GM18867 (cell line): ENCODE measurements at regions not wholly inside any gene's neighbourhood (a gene's known extent, or its start where the extent isn't known, plus 50 kb on each side); places are given as distances from the start of the nearest gene placed in this dataset.
"Not testable (repeated sequence)": the region's sequence is repeated elsewhere in the genome, so short reads cannot be mapped to it uniquely, and the experiment has no call there.

Source experiments
- ATAC-seq: cut with Tn5 transposase; IDR thresholded peaks from one replicate; pipeline ENCODE4 v1.9.1; 2021; ENCODE audit warnings: mild to moderate bottlenecking, moderate library complexity; ENCODE audit not compliant: unreplicated experiment

- no peak for ATAC-seq
These were observed 173.6 kb downstream of the RPS24 start for GRCh38 chr10:78207216-78207615.

GRCh38 chr10:78207776-78208175, 174.1 kb downstream of the RPS24 start:
- no peak for ATAC-seq

- no peak for ATAC-seq
These were observed 176.3 kb downstream of the RPS24 start for GRCh38 chr10:78209970-78210369.

- ATAC-seq: no peak
These were observed 176.9 kb downstream of the RPS24 start for GRCh38 chr10:78210548-78210947.

GRCh38 chr10:78210976-78211375, 177.3 kb downstream of the RPS24 start:
- no peak for ATAC-seq

- ATAC-seq: no peak
These were observed 177.9 kb downstream of the RPS24 start for GRCh38 chr10:78211561-78212051.

- ATAC-seq: no peak
These were observed 178.6 kb downstream of the RPS24 start for GRCh38 chr10:78212060-78212785.

- ATAC-seq: no peak
These were observed 179.1 kb downstream of the RPS24 start for GRCh38 chr10:78212786-78213175.

- no peak for ATAC-seq
These were observed 181.3 kb downstream of the RPS24 start for GRCh38 chr10:78214955-78215354.

- ATAC-seq: no peak
These were observed 182.0 kb downstream of the RPS24 start for GRCh38 chr10:78215645-78216044.

- no peak for ATAC-seq
These were observed 183.7 kb downstream of the RPS24 start for GRCh38 chr10:78217336-78217735.

GRCh38 chr10:78218798-78219490, 185.3 kb downstream of the RPS24 start:
- no peak for ATAC-seq

- ATAC-seq: not testable (repeated sequence)
These were observed 185.9 kb downstream of the RPS24 start for GRCh38 chr10:78219568-78219967.

GRCh38 chr10:78220781-78221180, 187.1 kb downstream of the RPS24 start:
- ATAC-seq: no peak

- no peak for ATAC-seq
These were observed 188.6 kb downstream of the RPS24 start for GRCh38 chr10:78222096-78222790.

- ATAC-seq: no peak
These were observed 189.4 kb downstream of the RPS24 start for GRCh38 chr10:78223088-78223487.

GRCh38 chr10:78224602-78225001, 190.9 kb downstream of the RPS24 start:
- ATAC-seq: no peak

GRCh38 chr10:78225594-78225993, 191.9 kb downstream of the RPS24 start:
- no peak for ATAC-seq

- ATAC-seq: no peak
These were observed 195.8 kb downstream of the RPS24 start for GRCh38 chr10:78229489-78229888.

GRCh38 chr10:78229950-78230675, 196.4 kb downstream of the RPS24 start:
- no peak for ATAC-seq

- no peak for ATAC-seq
These were observed 197.7 kb downstream of the RPS24 start for GRCh38 chr10:78231327-78231726.
